ENCODE measurements at regions not wholly inside any gene's neighbourhood (a gene's known extent, or its start where the extent isn't known, plus 50 kb on each side); places are given as distances from the start of the nearest gene placed in this dataset.

DNA sequence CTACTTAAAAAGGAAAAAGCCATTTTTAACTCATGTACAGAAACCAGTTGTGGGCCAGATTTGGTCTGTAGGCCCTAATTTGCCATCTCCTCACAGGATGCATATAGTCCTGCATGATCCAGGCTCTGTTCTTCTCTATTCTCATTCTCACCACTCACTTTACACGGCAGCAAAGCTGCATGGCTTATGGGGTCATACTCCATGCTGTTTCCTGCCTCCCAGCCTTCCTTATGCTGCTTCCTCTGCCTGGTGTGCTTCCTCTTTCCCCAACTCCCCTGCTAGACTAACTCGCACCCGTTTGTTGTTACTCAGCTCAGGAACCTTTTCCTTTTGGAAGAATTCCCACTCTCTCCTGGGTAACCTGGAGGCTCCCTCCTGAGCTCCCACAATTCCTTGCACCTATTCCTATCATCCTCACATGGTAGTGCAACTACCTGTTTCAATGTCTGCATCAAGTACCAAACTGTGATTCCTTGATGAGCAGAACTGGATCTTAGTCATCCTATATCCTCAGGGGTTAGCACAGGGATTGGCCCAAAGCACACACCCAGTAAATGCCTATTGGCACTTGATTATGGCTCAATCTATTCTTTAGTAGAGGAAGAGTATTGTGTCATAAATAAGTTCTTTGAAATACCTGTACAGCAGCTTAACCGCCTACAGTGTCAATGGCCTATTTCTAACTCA is 172.1 kb upstream of the MITF start:
- peak; percentile 98 for ATAC-seq

DNA sequence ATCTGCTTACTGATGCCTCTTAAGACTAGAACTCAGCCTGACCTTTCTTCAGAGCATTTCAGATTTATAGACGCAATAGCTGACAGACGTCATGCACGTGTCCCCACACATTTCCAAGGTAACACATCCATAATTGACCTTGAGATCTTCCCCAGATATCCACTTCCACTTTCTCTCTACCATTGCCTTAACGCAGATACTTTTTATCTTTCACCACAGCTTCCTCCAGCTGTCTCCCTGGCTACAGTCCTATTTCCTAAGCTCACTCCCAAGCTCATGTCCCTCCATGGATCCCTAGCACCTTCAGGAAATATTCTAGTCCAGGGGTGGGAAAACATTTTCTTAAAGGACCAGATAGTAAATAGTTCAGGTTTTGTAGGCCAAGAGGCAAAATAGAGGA is 173.0 kb upstream of the MITF start:
- ATAC-seq: no peak

DNA sequence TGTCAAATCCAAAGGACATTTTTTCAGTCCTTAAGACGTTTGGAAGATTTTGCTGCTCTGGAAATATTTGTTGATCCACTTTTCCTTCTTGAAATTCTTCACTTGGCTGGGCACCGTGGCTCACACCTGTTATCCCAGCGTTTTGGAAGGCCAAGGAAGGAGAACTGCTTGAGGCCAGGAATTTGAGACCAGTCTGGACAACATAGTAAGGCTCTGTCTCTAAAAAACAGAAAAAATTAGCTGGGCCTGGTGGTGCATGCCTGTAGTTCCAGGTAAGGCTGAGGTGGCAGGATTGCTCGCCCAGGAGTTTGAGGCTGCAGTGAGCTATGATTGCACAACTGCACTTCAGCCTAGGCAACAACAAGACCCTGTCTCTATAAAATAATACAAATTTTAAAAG is 173.9 kb upstream of the MITF start:
- ATAC-seq: no peak

DNA sequence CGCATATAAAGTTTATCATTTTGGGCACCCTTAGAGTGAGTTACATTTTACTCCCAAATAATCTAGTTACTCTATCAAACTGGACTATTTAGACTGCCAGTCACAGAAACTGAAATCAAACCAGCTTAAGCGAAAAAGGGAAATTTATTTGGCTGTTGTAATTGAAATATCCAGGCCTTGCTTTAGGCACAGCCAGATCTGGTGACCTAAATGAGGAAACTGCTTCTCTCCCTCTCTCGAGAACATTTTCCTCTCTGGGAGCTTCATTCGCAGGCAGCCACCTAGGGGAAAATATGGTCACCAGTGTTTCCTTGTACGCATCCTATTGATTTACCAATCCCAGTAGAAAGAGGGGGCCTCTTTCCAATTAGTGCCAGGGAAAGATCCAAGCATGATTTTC is 175.3 kb upstream of the MITF start:
- no peak for ATAC-seq

DNA sequence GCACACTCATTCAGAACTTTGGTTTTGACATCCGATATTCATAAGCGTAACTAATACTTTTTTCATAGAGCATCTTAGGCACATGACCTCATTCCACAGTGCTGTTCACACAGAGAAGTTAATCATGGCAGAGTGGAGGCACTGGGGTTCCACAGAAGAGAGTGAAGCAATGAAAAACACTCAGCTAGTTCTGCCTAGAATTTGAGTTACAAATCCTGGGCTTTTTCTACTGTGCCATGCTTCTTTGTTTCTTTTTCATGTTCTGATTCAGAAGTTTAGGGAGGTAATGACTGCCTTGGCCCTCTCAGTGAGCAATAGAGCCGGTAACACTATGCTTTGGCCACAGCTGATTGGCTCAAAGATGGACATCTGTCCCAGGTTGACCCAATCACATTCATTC is 176.1 kb upstream of the MITF start:
- no peak for ATAC-seq

DNA sequence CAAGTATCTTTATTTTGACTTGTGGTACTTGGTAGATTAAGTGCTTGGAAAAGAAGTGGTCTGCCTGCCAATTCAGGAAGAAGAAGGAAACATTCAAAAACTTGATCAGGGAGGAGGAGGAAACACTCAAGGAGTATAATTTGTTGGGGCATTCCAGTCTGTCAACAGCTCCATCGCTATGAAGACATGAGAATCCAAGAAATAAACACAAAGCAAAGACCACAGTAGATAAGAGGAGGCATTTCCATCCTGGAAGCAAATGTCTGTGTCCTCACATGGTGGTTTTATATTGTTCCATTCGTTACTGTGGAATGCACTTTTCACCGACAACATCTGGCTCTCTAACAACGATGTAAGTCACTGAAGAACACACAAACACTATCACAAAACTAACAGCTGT is 176.1 kb upstream of the FRMD4B start:
- ATAC-seq: no peak

DNA sequence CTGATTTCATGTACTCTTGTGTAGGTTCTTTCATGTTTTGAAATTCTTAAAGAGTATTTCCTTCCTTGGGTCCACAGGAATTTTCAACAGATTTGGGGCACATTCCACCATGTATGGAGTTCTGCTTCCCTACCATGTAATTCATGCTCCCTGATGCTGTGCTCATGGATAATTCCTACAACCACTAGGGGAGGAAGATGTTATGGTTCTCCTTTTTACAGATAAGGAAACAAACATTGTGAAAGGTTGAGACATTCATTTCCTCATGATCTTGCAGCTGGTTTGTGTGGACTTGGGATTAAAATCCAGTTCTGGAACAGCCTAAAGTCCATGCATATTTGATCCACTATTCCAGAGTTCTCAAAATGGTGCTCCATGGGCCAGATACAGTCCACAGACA is 174.9 kb upstream of the FRMD4B start:
- no peak for ATAC-seq

DNA sequence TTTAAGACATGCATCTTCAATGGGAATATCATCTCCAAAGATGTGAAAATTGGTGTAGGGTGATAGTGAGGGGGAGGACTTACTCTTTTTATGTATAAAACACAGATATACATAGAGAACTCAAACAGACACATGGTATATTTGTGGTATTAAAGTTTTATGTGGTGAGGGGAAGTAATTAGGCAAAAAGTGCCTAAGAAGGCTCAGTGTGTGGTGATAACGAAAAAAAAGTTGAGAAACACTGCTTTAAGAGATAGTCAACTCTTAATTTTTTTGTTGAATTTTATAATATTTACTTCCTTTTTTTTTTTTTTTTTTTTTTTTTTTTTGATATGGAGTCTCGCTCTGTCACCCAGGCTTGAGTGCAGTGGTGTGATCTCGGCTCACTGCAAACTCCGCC is 174.2 kb upstream of the FRMD4B start:
- ATAC-seq: no peak

DNA sequence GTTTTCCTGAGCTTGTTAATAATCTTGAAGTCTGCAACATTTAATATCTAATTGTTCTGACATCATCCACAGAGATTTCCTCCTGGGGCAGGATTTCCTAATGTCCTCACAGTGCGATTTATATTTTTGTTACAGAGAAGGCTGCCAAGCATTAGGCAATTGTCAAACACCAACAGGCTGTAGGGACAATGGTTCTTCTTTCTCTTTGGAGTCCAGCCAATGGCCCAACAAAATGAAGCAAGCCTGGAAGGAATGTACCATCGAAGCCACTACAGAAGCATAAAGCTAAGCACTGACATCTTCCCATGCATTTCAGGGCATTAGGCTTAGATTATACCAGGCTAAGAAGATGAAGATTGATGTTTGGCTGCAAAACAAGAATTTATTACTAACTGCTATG is 173.0 kb upstream of the FRMD4B start:
- peak; percentile 65 for ATAC-seq

DNA sequence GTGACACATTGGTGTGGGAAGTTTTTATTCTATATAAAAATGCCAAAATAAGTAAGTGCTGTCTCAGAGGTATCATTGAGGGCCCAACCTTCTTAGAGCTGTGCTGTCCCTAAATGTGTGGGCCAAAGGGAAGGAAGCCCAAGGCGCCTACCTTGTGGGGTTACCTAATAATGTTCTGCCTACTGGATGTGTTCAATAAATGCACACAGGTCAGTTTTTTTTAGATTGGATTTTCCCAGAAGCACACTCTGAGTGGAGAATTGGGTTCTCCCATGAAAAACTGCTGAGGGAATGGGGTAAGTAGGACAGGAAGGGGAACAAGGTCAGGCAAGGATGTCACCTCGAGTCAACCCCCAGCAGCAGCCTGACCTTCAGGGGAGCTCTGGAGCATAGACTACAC is 168.7 kb upstream of the FRMD4B start:
- ATAC-seq: no peak

DNA sequence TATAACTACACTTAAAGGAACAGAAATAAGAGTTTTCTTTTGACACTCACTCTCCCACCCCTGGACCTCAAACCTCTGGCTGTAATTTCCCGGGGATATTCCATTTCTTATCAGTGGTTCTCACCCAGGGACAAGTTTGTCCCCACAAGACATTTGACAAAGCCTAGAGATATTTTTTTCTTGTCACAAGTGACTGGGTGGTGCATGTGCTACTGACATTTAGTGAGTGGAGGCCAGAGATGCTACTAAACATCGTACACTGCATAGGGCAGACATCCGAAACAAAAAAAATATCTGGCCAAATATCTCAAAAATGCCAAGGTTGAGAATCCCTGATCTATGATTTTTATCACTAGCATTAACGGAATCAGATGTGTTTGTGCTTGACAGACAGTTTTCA is 168.0 kb upstream of the FRMD4B start:
- no peak for ATAC-seq

DNA sequence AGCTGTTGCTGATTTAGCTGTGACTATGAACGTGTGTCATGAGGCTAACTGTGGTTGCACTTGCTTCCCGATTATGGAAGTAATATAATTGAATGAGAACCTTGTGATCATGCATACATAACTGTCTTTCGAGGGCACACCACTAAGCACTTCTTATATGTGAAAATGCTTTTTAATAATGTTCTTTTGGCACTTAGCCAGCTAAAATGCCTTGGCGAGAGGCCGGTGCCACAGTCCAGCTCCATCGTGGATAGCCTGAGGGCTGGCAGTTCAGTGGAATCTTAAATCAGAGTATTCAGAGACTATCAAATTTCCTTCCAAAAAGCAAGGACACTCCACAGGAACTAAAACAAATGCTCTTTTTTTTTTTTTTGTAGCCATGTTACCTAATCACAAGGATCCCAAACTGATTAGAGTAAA is 161.6 kb upstream of the FRMD4B start:
- no peak for ATAC-seq

DNA sequence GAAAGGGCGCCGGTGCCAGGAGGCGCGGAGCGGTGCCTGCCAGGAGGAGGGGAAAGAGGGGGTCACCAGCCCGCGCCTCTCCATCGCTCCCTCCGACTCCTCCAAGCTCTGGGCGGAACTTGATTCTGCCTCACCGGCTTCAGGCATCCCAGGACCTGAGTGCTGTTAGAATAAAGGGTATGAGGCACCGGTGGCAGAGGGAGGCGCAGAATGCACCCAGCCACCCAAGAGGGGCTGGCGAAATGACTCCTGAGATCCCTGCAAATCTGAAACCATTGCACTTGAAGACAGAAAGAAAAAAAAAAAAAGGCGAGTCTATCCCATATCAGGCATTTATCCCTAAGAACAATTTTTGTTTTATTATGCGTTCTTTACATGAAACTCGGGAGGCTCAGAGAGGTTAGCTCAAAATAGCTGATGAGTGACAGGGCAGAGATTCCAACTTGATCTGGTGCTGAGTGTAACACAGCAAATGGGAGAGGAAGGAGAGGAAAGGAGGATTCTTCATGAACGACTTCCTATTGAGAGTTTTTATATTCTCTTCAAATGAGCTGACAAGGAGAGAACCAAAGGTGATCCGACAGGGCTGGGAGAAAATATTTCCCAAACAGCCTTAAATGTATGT is 157.0 kb upstream of the FRMD4B start:
- ATAC-seq: no peak

DNA sequence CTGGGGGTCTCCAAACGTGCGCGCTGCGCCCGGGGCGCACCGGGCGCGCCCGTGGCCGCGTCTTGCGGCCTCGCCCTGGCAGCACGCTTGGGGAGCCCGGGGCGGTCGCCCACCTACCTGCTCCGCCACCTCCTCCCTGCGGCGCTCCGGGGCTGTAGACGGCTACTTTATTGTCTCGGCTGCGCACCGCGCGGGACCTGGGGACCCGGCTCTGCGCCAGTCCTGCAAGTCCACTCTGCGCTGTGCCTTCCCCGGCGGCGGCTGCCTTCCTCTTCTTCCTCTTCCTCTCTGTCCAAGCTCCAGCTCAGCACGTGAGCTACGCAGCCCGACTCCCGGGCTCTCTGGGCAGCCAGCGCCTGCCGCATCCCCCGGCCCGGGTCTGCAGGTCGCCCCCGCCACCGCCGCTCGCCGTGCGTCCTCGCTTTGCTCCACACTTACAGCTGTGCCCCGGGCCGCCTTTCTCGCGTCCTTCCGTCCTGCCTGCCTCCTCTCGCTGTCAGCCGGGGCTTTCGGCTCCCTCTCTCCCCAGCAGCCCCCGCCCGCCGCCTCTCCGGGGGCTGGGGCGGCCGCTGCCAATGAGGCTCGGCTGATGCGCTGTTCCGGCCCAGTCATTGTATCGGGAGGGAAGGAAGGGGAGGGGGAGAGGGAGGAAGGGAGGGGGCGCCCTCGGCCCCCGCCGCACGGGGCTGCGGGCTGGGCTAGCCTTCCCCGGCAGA is 156.4 kb upstream of the FRMD4B start:
- peak; percentile 19 for ATAC-seq

DNA sequence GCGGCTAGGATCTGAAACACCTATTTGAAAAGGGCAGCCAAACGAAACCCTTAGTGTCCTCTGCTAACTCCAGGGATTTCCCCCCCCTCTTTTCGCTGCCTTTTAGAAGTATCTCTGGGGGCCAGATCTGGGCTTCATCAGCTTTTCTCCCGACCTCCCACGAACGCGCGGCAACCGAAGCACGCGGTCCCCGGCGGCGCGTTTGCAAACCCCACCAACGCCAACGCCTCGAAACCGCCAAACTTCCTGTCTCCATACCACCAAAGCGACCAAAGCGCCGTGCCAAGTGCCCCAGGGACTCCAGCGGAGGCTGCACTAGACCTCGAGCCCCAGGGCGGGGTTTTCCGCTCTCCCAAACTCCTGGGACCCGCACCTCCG is 155.8 kb upstream of the FRMD4B start:
- peak; percentile 24 for ATAC-seq

DNA sequence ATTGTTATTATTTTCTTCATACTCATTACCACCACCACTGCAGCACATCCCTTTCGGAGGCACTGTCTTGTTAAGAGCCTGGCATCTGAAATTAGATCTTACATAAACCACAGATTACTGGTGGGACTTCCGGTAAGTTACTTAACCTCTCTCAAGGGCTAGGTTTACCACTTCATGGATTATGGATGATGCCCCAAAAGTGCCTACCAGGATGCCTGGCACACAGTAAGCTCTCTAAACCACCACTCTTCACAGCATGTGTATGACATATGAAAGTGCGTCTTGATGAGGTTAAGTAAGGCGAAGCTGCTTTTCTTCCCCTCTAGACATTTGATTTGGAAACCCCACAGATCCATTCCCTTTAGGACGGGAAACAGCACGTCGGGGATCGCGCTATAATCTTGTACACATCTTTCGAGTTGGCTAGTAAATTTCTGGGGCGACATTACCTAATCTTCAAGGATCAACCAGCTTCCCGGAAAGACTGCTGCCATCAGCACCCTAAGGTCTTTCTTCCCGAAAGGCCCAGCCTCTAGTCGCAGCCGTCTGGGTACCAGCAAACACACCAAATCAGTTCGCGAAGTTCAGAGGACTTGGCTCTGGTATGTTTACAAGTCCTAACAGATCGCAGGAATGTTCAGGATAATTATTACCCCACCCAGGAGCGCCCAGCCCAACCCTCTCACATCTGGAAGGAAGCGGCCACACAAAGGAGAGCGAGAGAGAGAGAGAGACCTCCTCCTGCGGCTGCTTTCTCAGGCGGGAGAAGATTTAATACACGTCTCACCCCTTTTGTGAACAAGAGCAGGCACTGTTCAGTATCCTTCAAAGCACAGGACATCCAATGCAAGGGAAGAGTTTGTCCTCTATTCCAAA is 155.1 kb upstream of the FRMD4B start:
- peak; percentile 89 for ATAC-seq

DNA sequence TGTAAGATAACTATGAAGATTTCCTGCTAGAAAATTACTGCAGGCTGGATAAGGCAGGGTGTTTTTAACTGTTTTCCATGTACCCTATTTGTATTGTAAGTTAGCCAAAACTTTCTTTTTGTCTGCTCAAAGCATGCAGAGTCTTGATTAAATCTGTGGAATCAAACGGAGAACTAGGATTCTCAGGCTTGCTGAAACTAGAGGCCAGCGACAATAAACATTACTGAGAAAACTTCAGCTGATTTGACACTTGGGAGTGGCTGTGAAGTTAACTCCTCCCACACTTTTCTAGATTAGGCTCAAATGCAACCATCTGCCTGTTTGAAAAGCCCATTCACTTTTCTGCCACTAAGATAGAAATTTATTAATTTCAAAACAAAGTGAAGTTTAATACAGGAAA is 153.2 kb upstream of the FRMD4B start:
- ATAC-seq: no peak

DNA sequence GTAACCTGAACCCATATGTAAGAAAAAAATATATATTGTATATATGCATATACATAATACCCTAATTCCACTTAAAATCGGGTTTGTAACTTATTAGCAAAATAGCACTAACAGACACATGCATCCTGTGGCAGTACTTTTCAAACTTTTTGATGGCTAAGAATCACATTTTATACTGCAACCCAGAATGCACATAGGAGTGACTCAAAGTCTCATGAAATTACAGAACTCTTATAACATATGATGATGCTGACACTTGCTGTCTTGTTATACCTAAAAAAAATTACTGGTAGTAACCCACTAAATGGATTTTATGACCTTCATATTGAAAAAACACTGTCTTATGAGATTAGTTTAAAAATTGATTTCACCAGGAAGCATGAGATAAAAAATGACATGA is 152.4 kb upstream of the FRMD4B start:
- ATAC-seq: no peak

DNA sequence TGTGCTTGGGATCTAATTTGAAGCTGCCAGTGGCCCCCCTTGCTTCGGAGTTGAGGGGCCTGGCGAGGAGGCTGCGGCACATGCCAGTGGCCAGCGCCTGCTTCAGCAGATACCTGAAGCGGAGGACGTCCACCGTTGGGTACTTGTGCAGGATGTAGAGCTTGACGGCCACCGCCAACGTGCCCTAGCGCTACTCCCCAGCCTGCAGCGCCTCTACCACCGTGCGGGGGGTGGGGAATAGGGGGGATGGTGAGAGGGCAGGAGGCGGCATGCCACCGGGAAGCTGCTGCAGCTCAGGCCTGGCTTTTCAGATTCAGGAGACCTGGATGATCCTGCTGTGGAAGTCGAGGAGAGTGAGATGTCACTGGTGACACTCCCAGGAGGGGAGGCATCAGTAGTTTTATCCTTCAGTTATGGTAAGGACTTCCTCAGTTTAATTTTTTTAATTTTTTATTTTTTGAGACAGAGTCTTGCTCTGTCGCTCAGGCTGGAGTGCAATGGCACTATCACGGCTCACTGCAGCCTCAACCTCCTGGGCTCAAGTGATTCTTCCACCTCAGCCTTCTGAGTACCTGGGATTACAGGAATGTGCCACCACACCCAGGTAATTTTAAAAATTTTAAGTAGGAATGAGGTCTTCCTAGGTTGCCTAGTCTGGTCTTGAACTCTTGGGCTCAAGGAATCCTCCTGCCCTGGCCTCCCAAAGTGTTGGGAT is 150.6 kb upstream of the FRMD4B start:
- no peak for ATAC-seq

DNA sequence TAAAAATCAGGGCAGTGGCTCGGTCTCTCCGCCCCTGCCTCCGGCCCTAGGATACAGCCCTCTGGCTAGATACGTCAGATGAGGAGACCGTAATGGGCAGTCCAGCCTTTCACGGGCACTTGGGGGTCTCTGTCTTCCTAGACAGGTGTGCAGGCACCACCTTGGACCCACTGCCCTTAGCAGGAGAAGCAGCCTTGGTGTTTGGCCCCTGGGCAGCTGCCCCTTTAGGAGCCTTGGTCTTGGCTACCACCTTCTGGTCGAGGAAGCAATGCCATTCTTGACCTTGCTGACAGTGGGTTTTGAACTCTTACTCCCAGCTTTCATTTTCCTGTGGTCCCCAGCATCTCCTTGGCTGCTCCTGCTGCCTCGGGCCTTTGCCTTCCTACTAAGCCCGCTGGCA is 149.7 kb upstream of the FRMD4B start:
- no peak for ATAC-seq

DNA sequence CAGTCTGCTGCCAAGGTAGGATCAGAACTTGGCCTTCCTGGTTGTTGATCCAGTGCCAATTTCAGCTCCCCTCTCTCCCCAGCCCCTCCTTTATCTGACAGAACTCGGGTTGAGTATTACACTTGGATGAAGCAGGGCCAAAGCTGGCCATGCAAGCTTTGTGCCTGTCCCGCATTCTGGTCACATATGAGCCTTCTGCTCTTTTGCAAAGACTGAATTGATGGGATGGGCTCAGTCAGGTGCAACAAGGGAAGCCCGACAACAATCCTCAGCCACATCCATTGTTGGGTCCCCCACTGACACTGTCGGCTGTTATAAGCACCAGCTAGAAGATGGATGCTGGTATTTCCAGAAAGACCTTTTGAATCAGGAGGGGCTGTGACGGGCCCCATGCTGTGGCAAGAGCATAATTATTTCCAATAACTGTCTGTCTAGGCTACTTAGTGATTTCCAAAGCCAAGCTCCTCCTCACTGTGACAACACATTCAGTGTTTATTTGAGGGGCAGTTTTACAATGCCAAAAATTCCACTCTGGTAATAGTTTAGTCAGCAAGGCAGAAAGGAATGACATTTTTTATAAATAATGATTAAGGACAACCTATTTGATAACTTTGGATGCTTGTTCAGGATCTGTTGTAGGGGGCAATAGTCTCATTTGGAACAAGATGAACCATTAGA is 146.8 kb upstream of the FRMD4B start:
- ATAC-seq: no peak

All from esophagus mucosa (tissue), 1 donor.